ENCODE measurements at regions not wholly inside any gene's neighbourhood (a gene's known extent, or its start where the extent isn't known, plus 50 kb on each side); places are given as distances from the start of the nearest gene placed in this dataset.
A peak's percentile ranks its signal among the peaks of the same experiment; 100 is the strongest.

DNA sequence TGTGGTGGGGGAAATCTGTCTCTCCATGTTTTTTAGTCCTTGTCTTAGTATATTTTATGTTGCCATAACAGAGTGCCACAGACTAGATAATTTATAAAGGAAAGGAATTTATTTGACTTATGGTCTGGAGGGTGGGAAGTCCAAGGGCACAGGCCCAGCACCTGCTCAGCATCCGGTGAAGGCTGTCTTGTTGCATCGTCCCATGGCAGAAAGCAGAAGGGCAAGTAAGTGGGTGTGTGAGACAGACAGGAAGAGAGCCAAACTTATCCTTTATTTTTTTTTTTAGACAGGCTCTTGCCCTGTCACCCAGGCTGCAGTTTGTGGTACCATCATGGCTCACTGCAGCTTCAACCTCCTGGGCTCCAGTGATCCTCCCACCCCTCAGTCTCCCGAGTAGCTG is 98.1 kb downstream of the HS1BP3 start:
- WGBS, 3 donors, result 89 to 91% (median 90%) methylated on average over 3 of the region's 3 CpGs
- H3K27ac ChIP-seq (ENCODE audit: low read depth, low read length), result no peak overlapping the region

DNA sequence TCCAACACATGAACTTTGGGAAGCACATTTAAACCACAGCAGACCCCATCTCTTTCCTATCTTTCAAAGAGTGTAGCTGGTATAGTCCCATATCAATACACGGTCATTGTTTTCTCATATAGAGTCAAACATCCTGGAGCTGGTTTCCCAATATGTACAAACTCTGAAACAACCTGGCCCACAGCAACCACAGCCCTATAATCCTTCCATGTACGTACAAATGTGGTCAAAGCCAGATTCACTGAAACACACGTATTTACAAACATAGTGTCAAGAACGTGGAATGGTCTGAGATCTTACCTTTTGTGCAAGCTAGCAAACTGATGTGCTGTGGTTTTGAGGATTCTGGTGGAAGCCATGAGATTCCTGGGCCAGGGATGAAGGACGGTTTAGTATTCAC is 97.3 kb downstream of the HS1BP3 start:
- 70 to 75% (median 72%) methylated on average over 5 of the region's 5 CpGs for WGBS, 3 donors
- H3K27ac ChIP-seq (ENCODE audit: low read depth, low read length), result no peak overlapping the region

DNA sequence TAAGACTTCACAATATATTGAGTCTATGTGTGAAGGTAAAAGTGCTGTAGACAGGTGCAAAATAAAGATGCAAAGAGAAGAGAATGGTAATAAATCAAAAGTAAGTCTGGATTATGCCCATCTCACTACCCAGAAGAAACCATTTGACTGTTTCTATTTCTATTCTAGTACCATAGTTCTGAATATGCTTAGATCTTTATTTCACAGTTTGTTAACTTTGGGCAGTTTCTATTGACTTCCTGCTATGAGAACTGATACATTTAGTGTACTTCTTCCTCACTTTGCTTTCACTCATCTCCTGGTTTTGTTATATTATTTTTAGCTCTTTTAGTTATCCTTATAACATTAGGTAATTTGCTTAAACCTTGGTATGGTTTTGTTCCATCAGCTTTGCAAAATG is 94.9 kb downstream of the HS1BP3 start:
- H3K27ac ChIP-seq (ENCODE audit: low read depth, low read length), result no peak overlapping the region

DNA sequence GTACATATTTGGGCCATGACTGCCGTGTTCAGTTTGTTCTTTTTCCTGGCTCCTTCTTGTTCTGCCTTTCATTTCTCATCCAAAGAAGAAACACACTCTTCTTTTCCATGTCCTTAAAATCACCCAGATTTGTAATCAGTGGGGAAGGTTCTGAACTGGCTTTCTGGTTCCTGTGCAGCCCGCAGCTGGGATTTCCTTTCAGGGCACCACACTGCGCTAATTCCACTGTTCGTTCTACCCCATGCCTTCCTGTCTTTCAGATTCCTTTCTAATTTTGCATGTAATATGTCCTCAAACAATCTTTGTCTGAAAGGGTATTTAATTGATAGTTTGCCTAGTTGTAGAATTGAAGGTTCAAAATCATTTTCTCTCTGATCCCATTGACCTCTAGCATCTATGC is 94.1 kb downstream of the HS1BP3 start:
- WGBS, 3 donors, result 61 to 80% (median 63%) methylated on average over 4 of the region's 4 CpGs
- no peak overlapping the region for H3K27ac ChIP-seq (ENCODE audit: low read depth, low read length)

DNA sequence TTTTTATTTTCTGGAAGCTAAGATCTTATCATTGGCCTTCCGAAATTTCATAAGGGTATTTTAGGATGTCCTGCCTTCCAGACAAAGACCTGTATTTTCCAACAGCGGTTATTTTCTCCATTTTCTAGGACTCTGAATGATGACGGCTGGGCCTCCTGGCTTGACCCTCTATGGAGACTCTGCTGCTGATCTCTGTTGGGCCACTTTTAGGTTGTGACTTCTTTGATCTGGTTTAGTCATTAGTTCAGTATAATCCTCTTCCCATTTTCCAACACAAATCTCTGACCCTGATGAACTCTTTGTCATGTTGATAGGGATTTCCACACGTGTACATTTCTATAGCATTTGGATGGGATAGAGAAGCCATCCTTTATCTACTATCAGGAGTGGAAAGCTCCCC is 93.7 kb downstream of the HS1BP3 start:
- WGBS, 3 donors, result 84 to 88% (median 86%) methylated on average over 4 of the region's 4 CpGs
- H3K27ac ChIP-seq (ENCODE audit: low read depth, low read length), result no peak overlapping the region

DNA sequence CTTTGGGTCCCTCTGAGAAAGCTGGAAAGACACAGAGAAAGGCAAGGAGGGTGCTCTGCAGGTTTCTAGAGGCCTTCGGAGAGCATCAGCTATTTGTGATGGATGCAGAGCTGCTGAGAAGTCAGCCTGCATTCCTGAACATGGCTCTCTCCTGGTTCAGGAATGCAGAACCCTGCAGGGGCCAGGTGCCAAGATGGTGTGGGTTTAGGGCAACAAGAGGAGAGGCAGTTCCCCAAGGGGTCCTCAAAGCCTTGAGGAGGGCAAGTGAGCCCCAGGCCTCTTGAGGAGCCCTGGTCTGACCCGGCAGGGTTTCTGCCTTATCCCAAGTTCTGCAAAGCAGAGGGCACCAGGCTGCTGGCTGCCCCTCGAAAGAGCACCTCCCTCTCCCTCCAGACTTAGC is 93.3 kb downstream of the HS1BP3 start:
- WGBS, 3 donors, result 82 to 97% (median 89%) methylated on average over 3 of the region's 3 CpGs
- H3K27ac ChIP-seq (ENCODE audit: low read depth, low read length), result no peak overlapping the region

DNA sequence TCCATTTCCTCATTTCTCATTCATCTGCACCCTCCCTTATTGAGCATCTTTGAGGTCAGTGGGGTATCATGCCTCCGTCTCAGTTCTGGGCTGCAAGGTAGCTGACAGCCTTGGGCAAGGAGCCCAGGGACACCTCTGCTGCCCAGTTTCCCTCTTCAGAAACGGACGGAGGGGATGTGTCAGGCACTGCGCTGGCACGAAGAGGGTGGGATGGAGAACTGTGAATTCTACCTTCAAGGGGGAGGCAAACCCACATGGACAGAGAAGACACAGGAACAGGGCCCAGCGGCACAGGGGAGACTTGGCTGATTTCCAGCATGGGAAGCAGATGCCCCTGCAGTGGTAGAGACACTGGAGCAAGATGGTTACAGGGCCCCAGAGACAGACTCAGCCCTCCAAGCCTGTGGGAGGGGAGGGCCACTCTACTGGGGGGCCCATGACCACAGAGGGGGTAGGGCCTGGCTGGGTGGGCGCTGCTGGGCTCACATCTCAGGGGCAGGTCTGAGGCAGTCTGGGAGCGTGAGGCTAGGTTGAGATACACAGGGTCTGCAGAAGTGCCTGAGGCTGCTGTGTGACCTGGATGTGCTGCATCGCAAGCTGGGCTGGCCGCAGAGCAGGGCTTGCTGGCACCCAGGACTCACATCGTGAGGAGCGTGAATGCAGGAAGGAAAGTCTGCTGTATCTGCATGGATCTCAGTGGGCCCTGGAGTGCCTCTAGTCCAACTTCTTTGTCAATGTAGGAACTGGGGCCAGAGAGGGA is 92.3 kb downstream of the HS1BP3 start:
- WGBS, 3 donors, result 93 to 94% (median 94%) methylated on average over 12 of the region's 12 CpGs
- no peak overlapping the region for H3K27ac ChIP-seq (ENCODE audit: low read depth, low read length)

DNA sequence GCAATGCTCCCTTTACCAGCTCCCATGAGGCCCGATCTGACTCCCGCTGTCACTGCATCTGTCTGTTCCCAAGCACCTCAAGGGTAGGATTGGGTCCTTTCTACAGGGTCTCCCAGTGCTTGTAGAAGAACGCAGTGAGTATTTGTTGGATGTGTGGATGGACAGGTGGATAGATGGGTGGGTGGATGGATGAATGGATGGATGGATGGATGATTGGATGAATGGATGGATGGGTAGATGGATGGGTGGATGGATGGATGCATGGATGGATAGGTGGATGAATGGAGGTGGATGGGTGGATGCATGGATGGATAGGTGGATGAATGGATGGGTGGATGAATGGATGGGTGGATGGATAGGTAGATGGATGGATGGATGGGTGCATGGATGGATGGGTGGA is 91.6 kb downstream of the HS1BP3 start:
- 96 to 97% (median 96%) methylated on average over 3 of the region's 3 CpGs for WGBS, 3 donors
- no peak overlapping the region for H3K27ac ChIP-seq (ENCODE audit: low read depth, low read length)

DNA sequence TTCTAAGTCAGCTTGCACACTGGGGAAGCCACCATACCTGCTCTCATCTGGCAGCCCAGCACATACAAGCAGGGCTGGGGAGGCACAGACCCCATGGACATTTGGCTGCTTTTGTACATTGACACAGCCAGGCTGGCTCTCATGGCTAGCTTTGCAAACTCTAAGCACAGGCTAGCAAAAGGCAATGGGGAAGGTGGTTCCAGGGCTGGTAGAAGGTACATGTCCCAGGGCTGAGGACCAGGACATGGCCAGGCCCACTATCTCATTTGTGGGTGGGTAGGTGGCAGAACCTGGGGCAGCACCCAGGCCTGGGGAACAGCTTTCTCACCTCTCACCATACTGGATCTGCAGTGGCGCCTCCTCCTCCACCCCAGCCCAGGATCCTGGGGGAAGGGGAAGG is 90.9 kb downstream of the HS1BP3 start:
- 86 to 100% (median 90%) methylated on average over 1 of the region's 1 CpG for WGBS, 3 donors
- H3K27ac ChIP-seq (ENCODE audit: low read depth, low read length), result no peak overlapping the region

DNA sequence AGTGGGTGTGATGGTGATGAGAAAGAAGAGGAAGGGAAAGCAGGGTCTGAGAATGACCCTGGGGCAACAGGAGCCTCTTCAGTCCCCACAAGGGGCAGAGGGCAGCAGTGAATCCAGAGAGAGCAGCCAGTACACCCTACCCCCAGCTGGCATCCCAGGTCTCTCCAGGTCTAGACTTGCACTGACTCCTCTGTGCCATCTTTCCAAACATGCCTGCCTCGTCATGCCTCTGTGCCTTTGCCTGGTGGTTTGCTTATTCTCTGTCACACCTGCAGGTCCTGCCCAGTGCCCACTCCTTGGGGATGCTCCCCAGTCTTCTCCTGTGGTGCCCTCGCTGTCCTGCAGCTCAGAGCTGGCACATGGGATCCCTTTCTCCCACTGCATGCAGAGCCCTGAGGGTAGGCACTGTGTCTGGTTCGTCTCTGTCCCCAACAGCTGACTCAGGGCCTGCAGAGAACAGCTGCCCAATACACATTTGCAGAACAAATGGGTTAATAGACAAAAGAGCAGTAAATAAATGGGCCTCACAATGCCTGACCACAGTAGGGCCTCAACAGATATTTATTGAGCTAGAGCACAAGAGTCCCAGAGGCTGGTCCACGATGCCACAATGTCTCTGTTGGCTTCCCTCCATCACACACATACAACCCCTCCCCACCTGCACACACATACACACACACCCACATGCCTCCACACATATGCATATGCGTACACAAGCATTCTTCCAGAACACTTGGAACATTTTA is 89.8 kb downstream of the HS1BP3 start:
- 71 to 82% (median 72%) methylated on average over 4 to 5 of the region's 5 CpGs for WGBS, 3 donors
- no peak overlapping the region for H3K27ac ChIP-seq (ENCODE audit: low read depth, low read length)

DNA sequence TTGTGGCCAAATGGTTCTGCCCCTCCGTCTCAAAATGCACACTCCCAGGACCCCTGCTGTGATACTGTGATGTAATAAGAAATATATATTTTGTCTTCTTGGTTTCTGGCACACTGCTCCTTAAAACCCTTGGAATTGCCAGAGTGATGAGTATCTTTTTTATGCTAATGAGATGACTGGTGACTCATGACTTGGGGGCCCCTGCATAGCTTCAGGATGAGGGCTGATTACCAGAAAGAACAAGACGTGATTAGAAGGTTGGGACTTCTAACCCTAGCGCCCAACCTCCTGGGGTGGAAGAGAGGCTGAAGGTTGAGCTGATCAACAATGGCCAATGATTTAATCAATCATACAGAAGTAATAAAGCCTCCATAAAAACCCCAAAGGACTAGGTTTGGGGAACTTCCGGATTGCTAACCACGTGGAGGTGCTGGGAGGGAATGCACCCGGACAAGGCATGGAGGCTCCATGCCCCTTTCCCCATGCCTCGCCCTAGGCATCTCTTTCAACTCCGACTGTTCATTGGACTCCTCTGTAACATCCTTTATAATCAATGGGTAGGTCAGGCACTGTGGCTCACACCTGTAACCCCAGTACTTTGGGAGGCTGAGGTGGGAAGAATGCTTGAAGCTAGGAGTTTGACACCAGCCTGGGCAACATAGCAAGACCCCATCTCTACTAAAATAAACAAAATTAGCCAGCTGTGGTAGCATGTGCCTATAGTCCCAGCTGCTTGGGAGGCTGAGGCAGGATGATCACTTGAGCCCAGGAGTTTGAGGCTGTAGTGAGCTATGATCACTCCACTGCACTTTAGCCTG is 89.1 kb downstream of the HS1BP3 start:
- 85 to 88% (median 86%) methylated on average over 8 of the region's 8 CpGs for WGBS, 3 donors
- no peak overlapping the region for H3K27ac ChIP-seq (ENCODE audit: low read depth, low read length)

DNA sequence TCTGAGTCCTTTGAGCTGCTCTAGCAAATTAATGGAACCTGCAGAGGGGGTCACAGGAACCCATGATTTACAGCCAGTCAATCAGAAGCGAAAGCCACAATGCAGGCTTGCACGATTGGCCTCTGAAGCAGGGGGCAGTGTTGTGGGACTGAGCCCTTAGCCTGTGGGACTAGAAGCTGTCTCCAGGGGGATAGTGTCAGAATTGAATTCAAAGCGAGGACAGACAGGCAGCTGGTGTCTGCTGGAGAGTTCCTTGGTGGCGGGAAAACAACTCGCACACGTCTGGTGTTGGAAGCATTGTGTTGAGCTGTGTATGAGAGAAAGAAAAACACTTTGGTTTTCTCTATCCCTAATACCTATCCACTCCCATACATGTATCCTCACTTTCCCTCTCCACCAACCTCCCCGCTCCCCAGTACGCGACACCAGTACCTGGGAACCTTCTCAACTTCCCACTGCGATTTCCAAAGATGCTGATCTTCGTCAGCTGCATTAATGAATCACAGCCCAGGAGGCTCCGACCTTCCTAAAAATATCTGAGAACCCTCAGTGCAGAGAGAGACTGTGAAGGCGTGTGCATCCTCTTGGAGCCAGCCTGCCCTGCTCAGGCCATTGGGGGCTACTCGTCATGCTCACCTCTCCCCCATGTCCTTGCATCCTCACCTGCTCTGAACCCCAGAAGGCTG is 88.2 kb downstream of the HS1BP3 start:
- no peak overlapping the region for H3K27ac ChIP-seq (ENCODE audit: low read depth, low read length)
- WGBS, 3 donors, result 80 to 88% (median 84%) methylated on average over 14 of the region's 14 CpGs

DNA sequence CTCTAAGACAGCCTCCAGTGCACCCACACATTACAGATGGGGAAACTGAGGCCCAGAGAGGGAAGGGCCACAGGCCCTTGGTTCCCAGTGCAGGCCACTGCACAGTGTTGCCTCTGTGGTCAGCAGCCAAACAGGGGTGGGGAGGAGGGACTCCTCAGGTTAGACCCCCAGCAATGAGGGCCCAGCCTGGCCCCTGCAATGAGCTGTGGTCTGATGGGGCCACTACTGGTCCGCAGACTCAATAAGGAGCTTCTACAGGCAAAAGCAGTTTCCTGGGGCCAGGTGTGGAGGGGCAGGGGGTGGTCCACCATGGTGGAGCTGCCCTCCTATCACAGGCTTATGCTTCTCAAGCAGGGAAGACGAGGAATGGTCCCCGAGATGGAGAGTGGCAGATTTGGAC is 87.6 kb downstream of the HS1BP3 start:
- H3K27ac ChIP-seq (ENCODE audit: low read depth, low read length), result no peak overlapping the region
- 90 to 93% (median 92%) methylated on average over 3 of the region's 3 CpGs for WGBS, 3 donors

DNA sequence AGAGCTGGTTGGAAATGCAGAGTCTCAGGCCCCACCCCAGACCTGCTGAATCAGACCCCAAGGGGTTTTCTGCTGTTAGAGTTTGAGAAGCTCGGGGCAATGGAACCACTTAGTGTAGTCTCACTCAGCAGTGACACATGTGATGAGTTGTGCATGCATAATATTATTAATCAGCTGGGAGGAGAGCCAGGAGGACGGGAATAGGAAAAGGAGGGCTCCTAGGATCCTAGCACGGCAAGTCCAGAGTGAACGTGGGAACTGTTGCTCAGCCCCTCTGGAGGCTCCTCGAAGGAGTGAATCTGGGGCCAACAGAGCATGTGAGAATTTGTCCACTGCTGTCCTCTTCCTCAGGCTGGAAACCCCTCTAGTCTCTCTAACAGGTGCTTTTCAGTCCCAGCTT is 87.1 kb downstream of the HS1BP3 start:
- no peak overlapping the region for H3K27ac ChIP-seq (ENCODE audit: low read depth, low read length)
- 67 to 84% (median 75%) methylated on average over 5 of the region's 5 CpGs for WGBS, 3 donors

DNA sequence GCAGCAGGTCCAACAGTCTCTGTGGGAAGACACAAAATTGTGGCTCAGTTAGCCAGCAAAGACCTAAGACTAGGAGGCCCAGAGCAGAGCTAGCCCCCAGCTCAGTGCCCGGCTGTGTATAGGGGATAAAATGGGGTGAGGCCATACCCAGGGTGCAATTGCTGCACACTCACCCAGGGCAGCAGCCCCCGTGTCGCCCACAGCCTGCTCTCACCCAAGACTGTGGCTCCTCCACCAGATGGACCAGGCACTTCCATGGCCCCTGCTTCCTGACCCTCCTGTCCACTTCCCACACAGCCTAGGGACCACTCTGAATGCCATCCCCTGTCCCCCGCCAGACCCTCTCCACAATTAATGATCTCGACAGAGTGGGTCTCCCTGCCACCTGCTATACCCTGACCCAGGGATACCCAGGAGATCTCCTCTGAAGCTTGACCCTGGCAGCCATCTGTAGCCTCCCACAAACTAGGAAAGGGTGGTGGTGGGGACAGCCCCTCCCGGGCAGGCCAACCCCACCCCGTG is 85.7 kb downstream of the HS1BP3 start:
- WGBS, 3 donors, result 54 to 76% (median 73%) methylated on average over 7 of the region's 7 CpGs
- H3K27ac ChIP-seq (ENCODE audit: low read depth, low read length), result no peak overlapping the region

DNA sequence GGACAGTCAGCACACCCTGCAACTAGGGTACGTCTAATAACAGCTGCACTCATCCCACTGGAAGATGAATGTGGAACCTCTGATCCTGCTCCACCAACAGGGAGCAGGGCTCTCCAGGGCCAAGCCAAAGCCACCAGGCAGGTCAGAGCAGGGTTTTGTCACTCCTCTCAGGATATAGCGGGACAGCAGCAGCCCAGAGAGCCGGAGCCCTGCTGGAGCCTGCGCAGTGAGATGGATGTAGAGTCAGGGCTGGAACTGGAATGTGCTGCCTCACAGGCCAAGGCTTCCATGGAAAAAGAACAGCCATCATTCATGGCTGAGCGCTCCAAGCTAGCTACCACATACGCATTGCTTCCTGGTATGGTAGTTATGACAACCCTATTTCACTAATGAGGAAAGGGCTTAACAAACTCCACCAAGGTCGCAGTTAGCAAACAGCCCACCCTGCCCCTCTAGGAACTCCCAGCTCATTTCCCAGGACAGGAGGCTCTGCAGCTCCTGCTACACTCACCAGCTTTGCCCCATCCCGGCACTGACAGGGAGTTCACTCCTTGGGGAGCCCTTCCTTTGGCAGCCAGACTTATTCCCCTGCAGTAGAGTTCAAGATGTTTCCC is 85.2 kb downstream of the HS1BP3 start:
- peak overlapping the region; percentile 42 for H3K27ac ChIP-seq (ENCODE audit: low read depth, low read length)
- 40 to 73% (median 71%) methylated on average over 8 of the region's 8 CpGs for WGBS, 3 donors

DNA sequence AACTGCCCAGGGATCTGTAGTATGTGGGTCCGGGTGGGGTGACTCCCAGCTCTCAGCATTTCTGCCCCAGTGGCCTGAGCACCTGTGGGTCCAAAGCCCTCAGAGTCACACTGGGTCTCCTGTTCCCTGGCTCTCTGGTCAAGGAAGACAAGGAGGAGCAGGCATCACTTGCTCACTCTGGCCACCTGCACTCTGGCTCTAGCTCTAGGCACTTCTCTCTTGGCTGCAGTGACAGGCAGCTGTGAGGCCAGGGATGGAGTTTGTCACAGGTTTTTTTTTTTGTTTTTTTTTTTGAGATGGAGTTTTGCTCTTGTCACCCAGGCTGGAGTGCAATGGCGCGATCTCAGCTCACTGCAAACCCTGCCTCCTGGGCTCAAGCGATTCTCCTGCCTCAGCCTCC is 84.6 kb downstream of the HS1BP3 start:
- 83 to 98% (median 93%) methylated on average over 4 of the region's 4 CpGs for WGBS, 3 donors
- H3K27ac ChIP-seq (ENCODE audit: low read depth, low read length), result no peak overlapping the region
